ENCODE measurements at regions not wholly inside any gene's neighbourhood (a gene's known extent, or its start where the extent isn't known, plus 50 kb on each side); places are given as distances from the start of the nearest gene placed in this dataset.

DNA sequence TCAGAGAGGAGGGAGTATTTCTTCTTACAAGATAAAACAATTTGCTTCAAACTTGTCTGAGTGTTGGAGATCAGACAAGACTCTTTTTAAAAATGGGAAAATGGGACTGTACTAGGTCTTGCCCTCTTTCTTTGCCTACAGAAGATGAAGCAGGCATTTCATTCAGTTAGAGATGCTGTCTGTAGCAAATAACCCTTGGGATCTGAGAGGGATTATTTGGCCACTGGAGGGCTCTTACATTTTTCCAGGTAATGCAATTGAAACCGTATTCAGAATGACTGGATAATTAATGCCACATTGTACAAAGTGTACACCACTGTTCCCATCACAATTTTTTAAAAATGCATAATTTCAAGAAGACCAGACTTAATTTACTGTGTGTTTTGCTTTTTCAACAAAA is 258.5 kb upstream of the KIRREL3 start:
- intact Hi-C loops (cut with DNase I): no loop called here
- 39 to 50% methylated on average over 1 of the region's 1 CpG for WGBS, 2 donors
- no peak for DNase-seq
- H3K4me1 ChIP-seq: no peaks in the 10 kb centered on the region
- no peak for TF ChIP-seq POLR2A (IDR thresholded peaks at IDR 0.05)
- TF ChIP-seq, protein P1, sequence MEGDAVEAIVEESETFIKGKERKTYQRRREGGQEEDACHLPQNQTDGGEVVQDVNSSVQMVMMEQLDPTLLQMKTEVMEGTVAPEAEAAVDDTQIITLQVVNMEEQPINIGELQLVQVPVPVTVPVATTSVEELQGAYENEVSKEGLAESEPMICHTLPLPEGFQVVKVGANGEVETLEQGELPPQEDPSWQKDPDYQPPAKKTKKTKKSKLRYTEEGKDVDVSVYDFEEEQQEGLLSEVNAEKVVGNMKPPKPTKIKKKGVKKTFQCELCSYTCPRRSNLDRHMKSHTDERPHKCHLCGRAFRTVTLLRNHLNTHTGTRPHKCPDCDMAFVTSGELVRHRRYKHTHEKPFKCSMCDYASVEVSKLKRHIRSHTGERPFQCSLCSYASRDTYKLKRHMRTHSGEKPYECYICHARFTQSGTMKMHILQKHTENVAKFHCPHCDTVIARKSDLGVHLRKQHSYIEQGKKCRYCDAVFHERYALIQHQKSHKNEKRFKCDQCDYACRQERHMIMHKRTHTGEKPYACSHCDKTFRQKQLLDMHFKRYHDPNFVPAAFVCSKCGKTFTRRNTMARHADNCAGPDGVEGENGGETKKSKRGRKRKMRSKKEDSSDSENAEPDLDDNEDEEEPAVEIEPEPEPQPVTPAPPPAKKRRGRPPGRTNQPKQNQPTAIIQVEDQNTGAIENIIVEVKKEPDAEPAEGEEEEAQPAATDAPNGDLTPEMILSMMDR (IDR thresholded peaks at IDR 0.05): no peak
- no peaks in the 10 kb centered on the region for H3K9me3 ChIP-seq
- H3K36me3 ChIP-seq: no peaks in the 10 kb centered on the region
- H3K27ac ChIP-seq: no peak overlapping the region
- H3K4me3 ChIP-seq: no peak overlapping the region
- no peaks in the 10 kb centered on the region for H3K27me3 ChIP-seq

DNA sequence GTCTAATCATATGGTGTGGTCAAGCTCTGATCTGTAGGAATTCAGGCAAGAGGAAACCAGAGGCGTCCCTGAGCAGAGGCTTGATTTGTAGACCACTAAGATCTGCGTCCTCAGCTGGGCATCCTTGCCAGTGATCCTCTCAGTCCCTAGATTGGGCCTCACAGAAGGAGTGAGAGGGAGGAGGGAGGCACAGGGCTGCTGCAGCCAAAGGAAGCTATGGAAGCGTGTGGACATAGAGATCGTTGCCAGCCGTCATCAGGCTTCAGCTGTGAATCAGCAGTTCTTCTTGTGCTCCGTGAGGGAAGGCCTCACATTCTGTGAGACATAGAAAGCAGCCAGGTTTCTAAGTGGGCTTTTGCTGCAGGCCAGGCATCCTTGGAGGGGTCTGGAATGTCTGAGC is 254.6 kb upstream of the KIRREL3 start:
- Histone ChIP-seq H3K36me3 (no peaks in the 10 kb centered on the region), H3K4me3 (no peak overlapping the region), H3K27ac (no peak overlapping the region), H3K4me1 (no peaks in the 10 kb centered on the region), H3K9me3 (no peaks in the 10 kb centered on the region), H3K27me3 (no peaks in the 10 kb centered on the region)
- no peak for DNase-seq
- TF ChIP-seq, protein P1 (IDR thresholded peaks at IDR 0.05): no peak
- no peak for TF ChIP-seq POLR2A (IDR thresholded peaks at IDR 0.05)
- intact Hi-C loops (cut with DNase I): no loop called here
- 35 to 83% methylated on average over 3 to 6 of the region's 6 CpGs for WGBS, 2 donors

DNA sequence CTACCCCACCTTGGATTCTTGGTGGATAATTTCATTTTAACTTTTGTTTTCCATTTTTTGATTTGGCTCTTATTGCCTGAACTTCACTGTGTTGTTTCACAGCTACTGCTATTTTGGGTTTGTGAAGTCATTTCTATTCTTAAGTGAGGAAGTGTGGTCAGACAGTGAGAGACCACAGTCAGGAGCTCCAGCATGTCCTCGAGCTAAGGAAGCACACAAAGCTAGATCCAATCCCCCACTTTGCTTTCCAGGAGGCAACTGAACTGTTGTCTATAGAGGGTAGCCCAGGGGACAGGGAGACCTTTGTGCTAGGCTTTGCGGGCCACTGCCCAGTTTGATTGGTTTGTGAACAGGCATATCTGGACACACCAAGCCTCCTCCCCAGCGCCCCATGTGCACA is 251.8 kb upstream of the KIRREL3 start:
- no peak overlapping the region for H3K27ac ChIP-seq
- no peaks in the 10 kb centered on the region for H3K36me3 ChIP-seq
- no peak overlapping the region for H3K4me3 ChIP-seq
- TF ChIP-seq, protein P1 (IDR thresholded peaks at IDR 0.05): no peak
- TF ChIP-seq POLR2A (IDR thresholded peaks at IDR 0.05): no peak
- peaks cover 0 to 4% (median 0%) of the 10 kb centered on the region in 3 donors for H3K4me1 ChIP-seq
- WGBS, 2 donors: 20 to 53% methylated on average over 1 to 3 of the region's 3 CpGs
- intact Hi-C loops (cut with DNase I): no loop called here
- H3K9me3 ChIP-seq: no peaks in the 10 kb centered on the region
- no peaks in the 10 kb centered on the region for H3K27me3 ChIP-seq
- DNase-seq: no peak

DNA sequence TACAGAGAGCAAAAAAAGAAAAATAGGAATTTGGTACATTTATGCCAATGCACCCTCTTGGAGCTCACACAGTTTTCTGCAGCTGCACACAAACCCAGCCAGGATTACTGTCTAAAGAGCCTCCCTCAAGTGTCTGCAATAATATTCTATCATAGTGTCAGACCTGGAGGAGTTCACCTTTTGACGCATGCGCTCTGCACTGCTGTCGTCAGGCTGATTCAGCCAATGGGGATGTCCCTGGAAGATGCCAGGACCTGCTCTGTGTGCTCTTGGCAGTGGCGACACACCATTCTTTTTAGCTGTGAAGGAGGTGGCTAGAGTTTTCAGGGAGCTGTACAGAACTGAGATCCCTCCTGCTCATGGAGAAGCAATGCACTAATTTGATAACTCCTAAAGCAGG is 249.0 kb upstream of the KIRREL3 start:
- Histone ChIP-seq H3K4me1 (peaks cover 0 to 10% (median 0%) of the 10 kb centered on the region in 3 donors), H3K9me3 (no peaks in the 10 kb centered on the region), H3K36me3 (no peaks in the 10 kb centered on the region), H3K27ac (no peak overlapping the region), H3K27me3 (peaks cover 0 to 10% (median 0%) of the 10 kb centered on the region in 4 donors), H3K4me3 (no peak overlapping the region)
- TF ChIP-seq, protein P1 (IDR thresholded peaks at IDR 0.05): no peak
- no peak for TF ChIP-seq POLR2A (IDR thresholded peaks at IDR 0.05)
- DNase-seq: no peak
- intact Hi-C loops (cut with DNase I): no loop called here
- 59 to 90% methylated on average over 2 to 4 of the region's 4 CpGs for WGBS, 2 donors

DNA sequence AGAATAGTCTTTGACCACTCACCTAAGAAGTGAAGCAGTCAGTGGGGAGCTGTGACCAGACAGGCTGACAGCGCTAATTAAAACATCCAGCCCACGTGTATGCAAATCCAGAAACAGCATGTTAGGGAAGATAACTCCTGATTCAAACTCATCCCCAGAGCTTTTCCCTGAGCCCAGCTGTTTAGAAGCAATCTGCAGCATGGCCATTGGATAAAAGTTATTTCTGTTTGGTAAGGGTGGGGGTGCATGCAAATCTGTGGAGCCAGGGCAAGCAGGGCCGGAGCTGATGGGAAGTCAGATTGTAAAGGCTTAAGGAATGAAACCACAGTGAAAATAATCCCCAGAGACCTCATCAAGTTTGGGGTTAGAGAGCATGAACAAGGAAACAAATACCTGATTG is 247.9 kb upstream of the KIRREL3 start:
- no peaks in the 10 kb centered on the region for H3K36me3 ChIP-seq
- no peaks in the 10 kb centered on the region for H3K9me3 ChIP-seq
- WGBS, 2 donors: 66 to 73% methylated on average over 3 of the region's 3 CpGs
- H3K4me1 ChIP-seq: peaks cover 0 to 10% (median 0%) of the 10 kb centered on the region in 3 donors
- peaks cover 0 to 19% (median 0%) of the 10 kb centered on the region in 4 donors for H3K27me3 ChIP-seq
- H3K4me3 ChIP-seq: no peak overlapping the region
- no peak for TF ChIP-seq POLR2A (IDR thresholded peaks at IDR 0.05)
- TF ChIP-seq, protein P1 (IDR thresholded peaks at IDR 0.05): no peak
- no peak overlapping the region for H3K27ac ChIP-seq
- DNase-seq: no peak
- intact Hi-C loops (cut with DNase I): no loop called here
